H1 (cell line): ENCODE measurements at regions not wholly inside any gene's neighbourhood (a gene's known extent, or its start where the extent isn't known, plus 50 kb on each side); places are given as distances from the start of the nearest gene placed in this dataset.

Experiments
- CTCF ChIA-PET: fragments of 300-600 bp; sonication (Branson Sonifier 250); formaldehyde crosslinking; loops from one replicate; lab custom pipeline; 2021; ENCODE audit not compliant: partially characterized antibody; lab: Charles Lee
- POLR2A ChIA-PET: fragments of 300-600 bp; sonication (Branson Sonifier 250); formaldehyde crosslinking; loops from one replicate; lab custom pipeline; 2021; ENCODE audit warnings: inconsistent platforms; ENCODE audit not compliant: partially characterized antibody; lab: Charles Lee
- DNase-seq, 2 experiments: peaks; one replicate each; pipeline versions ENCODE4 v3.0.0 to v3.0.0-alpha.2; 2010 to 2022; ENCODE audit warnings: low spot score in 2 of 2, low read depth in 1 of 2, mixed read lengths in 1 of 2
- FAIRE-seq: peaks from 2 replicates; lab custom pipeline; 2011; peaks lifted over from hg19 to GRCh38; lab: Jason Lieb, UNC
- H2AFZ ChIP-seq: 2 replicates; pipeline ENCODE4 v1.8.1; 2012; ENCODE audit warnings: low read length, inconsistent platforms
- H2AK5ac ChIP-seq: 2 replicates; pipeline ENCODE4 v1.6.1; 2013; ENCODE audit warnings: low read depth, low read length
- H2BK120ac ChIP-seq: replicated peaks from 2 replicates; pipeline ENCODE3; 2013; ENCODE audit warnings: low read depth, low read length, inconsistent platforms
- H2BK12ac ChIP-seq: 2 replicates; pipeline ENCODE4 v1.6.1; 2013; ENCODE audit warnings: low read depth, low read length
- H2BK15ac ChIP-seq: 2 replicates; pipeline ENCODE4 v1.6.1; 2013; ENCODE audit warnings: low read length
- H2BK20ac ChIP-seq: 2 replicates; pipeline ENCODE4 v1.6.1; 2013; ENCODE audit warnings: low read length
- H2BK5ac ChIP-seq: 2 replicates; pipeline ENCODE4 v1.6.1; 2013; ENCODE audit warnings: low read depth, low read length
- H3K14ac ChIP-seq: 2 replicates; pipeline ENCODE4 v1.6.1; 2013; ENCODE audit warnings: inconsistent platforms; ENCODE audit not compliant: insufficient read length
- H3K18ac ChIP-seq: 2 replicates; pipeline ENCODE4 v1.6.1; 2013; ENCODE audit warnings: low read length; ENCODE audit errors: extremely low read depth
- H3K23ac ChIP-seq: 2 replicates; pipeline ENCODE4 v1.6.1; 2013; ENCODE audit warnings: inconsistent platforms; ENCODE audit not compliant: insufficient read length
- H3K23me2 ChIP-seq: 2 replicates; pipeline ENCODE4 v1.6.1; 2013; ENCODE audit warnings: low read depth, low read length
- H3K27ac ChIP-seq: 2 replicates; pipeline ENCODE4 v1.6.1; 2011; ENCODE audit warnings: low read depth, low read length, inconsistent platforms
- H3K27me3 ChIP-seq, 4 experiments: replicated peaks in 1 of 4; 1 replicate in 1 of 4; 2 replicates in 3 of 4; pipeline versions ENCODE4 v1.6.1 to v1.8.1; 2011 to 2013; ENCODE audit warnings: low read length in 3 of 4, mild to moderate bottlenecking in 3 of 4, inconsistent platforms in 2 of 4, mixed read lengths in 2 of 4, moderate library complexity in 1 of 4; ENCODE audit not compliant: control insufficient read depth in 3 of 4, insufficient read depth in 3 of 4; ENCODE audit errors: extremely low read depth in 1 of 4
- H3K36me3 ChIP-seq, 4 experiments: 2 replicates each; pipeline versions ENCODE4 v1.6.1 to v1.8.1; 2011 to 2013; ENCODE audit warnings: mild to moderate bottlenecking in 4 of 4, low read length in 3 of 4, moderate library complexity in 2 of 4, control low read depth in 1 of 4, inconsistent platforms in 1 of 4; ENCODE audit not compliant: insufficient read depth in 4 of 4, control insufficient read depth in 2 of 4
- H3K4ac ChIP-seq: replicated peaks from 2 replicates; pipeline ENCODE3; 2013; ENCODE audit warnings: low read length, low read depth, mixed read lengths, inconsistent platforms; ENCODE audit not compliant: insufficient read length
- H3K4me1 ChIP-seq, 4 experiments: replicated peaks in 1 of 4; 1 replicate in 1 of 4; 2 replicates in 3 of 4; pipeline versions ENCODE4 v1.6.1 to v1.8.1; 2011 to 2013; ENCODE audit warnings: low read length in 3 of 4, inconsistent platforms in 2 of 4, mixed read lengths in 1 of 4; ENCODE audit not compliant: insufficient read depth in 4 of 4, control insufficient read depth in 3 of 4
- H3K4me2 ChIP-seq, 2 experiments: 2 replicates each; pipeline versions ENCODE4 v1.6.1 to v1.8.1; 2011 to 2013; ENCODE audit warnings: low read depth in 2 of 2, low read length in 2 of 2, control low read depth in 1 of 2, inconsistent platforms in 1 of 2, mild to moderate bottlenecking in 1 of 2; ENCODE audit not compliant: insufficient read depth in 1 of 2
- H3K4me3 ChIP-seq, 4 experiments: fragments of 200-600, 300-600 bp in 1 of 4; sonication (generic), shearing (Covaris generic), sonication (Bioruptor Twin) in 1 of 4; 2 replicates each; pipeline versions ENCODE4 v1.5.1 to v1.8.1; 2011 to 2016; ENCODE audit warnings: low read length in 4 of 4, low read depth in 3 of 4, control low read depth in 2 of 4, inconsistent platforms in 2 of 4, mild to moderate bottlenecking in 2 of 4, mixed read lengths in 1 of 4, moderate library complexity in 1 of 4; ENCODE audit not compliant: insufficient read depth in 2 of 4; ENCODE audit errors: extremely low read depth in 1 of 4
- H3K56ac ChIP-seq: replicated peaks from 2 replicates; pipeline ENCODE3; 2013; ENCODE audit warnings: low read depth, mild to moderate bottlenecking, mixed read lengths, low read length, inconsistent platforms; ENCODE audit not compliant: insufficient read length
- H3K79me1 ChIP-seq: 2 replicates; pipeline ENCODE4 v1.6.1; 2013; ENCODE audit warnings: low read depth, low read length, control low read depth
- H3K79me2 ChIP-seq, 2 experiments: 2 replicates each; pipeline versions ENCODE4 v1.6.1 to v1.8.1; 2012 to 2013; ENCODE audit warnings: low read length in 2 of 2, mild to moderate bottlenecking in 2 of 2, inconsistent platforms in 1 of 2; ENCODE audit not compliant: insufficient read depth in 2 of 2, control insufficient read depth in 1 of 2
- H3K9ac ChIP-seq, 4 experiments: replicated peaks in 1 of 4; 1 replicate in 1 of 4; 2 replicates in 3 of 4; pipeline versions ENCODE4 v1.6.1 to v1.8.1; 2011 to 2013; ENCODE audit warnings: low read depth in 3 of 4, low read length in 3 of 4, control low read depth in 2 of 4, mild to moderate bottlenecking in 2 of 4, moderate library complexity in 2 of 4, inconsistent platforms in 1 of 4; ENCODE audit errors: extremely low read depth in 1 of 4
- H3K9me3 ChIP-seq, 2 experiments: 2 replicates each; pipeline versions ENCODE4 v1.6.1 to v1.8.1; 2012 to 2013; ENCODE audit warnings: mild to moderate bottlenecking in 2 of 2, moderate library complexity in 2 of 2, control low read depth in 1 of 2, inconsistent platforms in 1 of 2, low read depth in 1 of 2, low read length in 1 of 2, mixed read lengths in 1 of 2; ENCODE audit not compliant: insufficient read depth in 2 of 2
- H4K20me1 ChIP-seq, 2 experiments: replicated peaks in 1 of 2; 2 replicates each; pipeline versions ENCODE3 to v1.8.1; 2011 to 2013; ENCODE audit warnings: inconsistent platforms in 2 of 2, low read length in 2 of 2, mild to moderate bottlenecking in 1 of 2; ENCODE audit not compliant: insufficient read depth in 2 of 2, control insufficient read depth in 1 of 2
- H4K5ac ChIP-seq: 2 replicates; pipeline ENCODE4 v1.6.1; 2013; ENCODE audit warnings: low read length, low read depth, mixed read lengths, inconsistent platforms; ENCODE audit not compliant: insufficient read length
- H4K8ac ChIP-seq: 2 replicates; pipeline ENCODE4 v1.8.0; 2013; ENCODE audit warnings: mild to moderate bottlenecking, moderate library complexity, low read length, inconsistent platforms; ENCODE audit not compliant: insufficient read depth; ENCODE audit errors: extremely low read depth
- H4K91ac ChIP-seq: replicated peaks from 2 replicates; pipeline ENCODE3; 2013; ENCODE audit warnings: low read length, mixed read lengths, inconsistent platforms; ENCODE audit not compliant: insufficient read length
- EGR1 ChIP-seq: IDR thresholded peaks from 2 replicates; pipeline ENCODE4 v1.6.1; 2011; ENCODE audit warnings: low read depth, low read length, borderline replicate concordance
- EP300 ChIP-seq, 2 experiments: IDR thresholded peaks; 1 replicate in 1 of 2; 2 replicates in 1 of 2; pipeline ENCODE4 v1.6.1; 2011 to 2012; ENCODE audit warnings: low read depth in 2 of 2, low read length in 2 of 2, mild to moderate bottlenecking in 2 of 2, borderline replicate concordance in 1 of 2, inconsistent platforms in 1 of 2, moderate library complexity in 1 of 2
- GABPA ChIP-seq: IDR thresholded peaks from 2 replicates; pipeline ENCODE4 v1.6.1; 2011; ENCODE audit warnings: mild to moderate bottlenecking, low read length, moderate library complexity, borderline replicate concordance; ENCODE audit not compliant: insufficient read depth
- HDAC6 ChIP-seq: IDR thresholded peaks from one replicate; pipeline ENCODE4 v1.7.1; 2012; ENCODE audit warnings: low read depth, mild to moderate bottlenecking, inconsistent platforms, low read length, moderate library complexity
- MAX ChIP-seq: IDR thresholded peaks from 2 replicates; pipeline ENCODE4 v1.6.1; 2012; ENCODE audit warnings: inconsistent platforms
- NRF1 ChIP-seq: IDR thresholded peaks from 2 replicates; pipeline ENCODE4 v1.6.1; 2011; ENCODE audit warnings: mild to moderate bottlenecking, low read depth, low read length, improper control_type of control experiment
- SIN3A ChIP-seq, 2 experiments: IDR thresholded peaks in 1 of 2; conservative IDR thresholded peaks in 1 of 2; 2 replicates each; pipeline ENCODE4 v1.6.1; 2011 to 2012; ENCODE audit warnings: low read length in 2 of 2, improper control_type of control experiment in 1 of 2, low read depth in 1 of 2, mild to moderate bottlenecking in 1 of 2
- SRF ChIP-seq: IDR thresholded peaks from 2 replicates; pipeline ENCODE4 v1.6.1; 2011; ENCODE audit warnings: mild to moderate bottlenecking, low read depth, low read length, moderate library complexity
- WGBS, 2 experiments: shearing (Covaris generic) in 1 of 2; methylation state at CpG; one replicate each; pipeline versions ENCODE4 v1.1.6 to v1.1.7; 2013 to 2015; ENCODE audit warnings: low lambda C conversion rate in 2 of 2, mixed read lengths in 2 of 2, inconsistent platforms in 1 of 2, low coverage in 1 of 2, missing lambda C conversion rate in 1 of 2; ENCODE audit not compliant: insufficient replicate concordance in 2 of 2, insufficient coverage in 1 of 2, insufficient read length in 1 of 2; ENCODE audit errors: extremely low coverage in 1 of 2, missing lambda C conversion rate in 1 of 2; 5-methylcytosine and 5-hydroxymethylcytosine counted together

DNA sequence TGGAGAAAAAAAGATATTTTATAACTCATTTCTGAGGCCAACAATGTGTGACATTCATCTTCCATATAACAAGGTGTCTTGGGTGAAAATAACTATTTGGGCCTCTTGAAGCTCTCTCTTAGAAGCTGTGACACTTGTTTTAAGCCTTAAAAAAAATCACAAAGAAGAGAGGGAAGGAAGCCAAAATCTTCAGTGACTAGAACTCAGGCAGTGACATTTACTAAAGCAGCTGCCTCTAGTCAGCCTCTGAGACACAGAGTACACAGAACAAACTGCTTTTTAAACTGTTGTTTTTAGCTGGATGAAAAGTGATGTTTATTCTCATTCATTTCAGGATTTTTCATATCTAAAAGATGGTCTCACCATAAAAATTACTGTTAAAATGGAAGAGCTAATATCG, 793.6 kb downstream of the GALC start:
- H2AFZ ChIP-seq: no peak overlapping the region
- FAIRE-seq (no peak), DNase-seq (no peak)
- no peaks in the 10 kb centered on the region for H4K20me1 ChIP-seq
- no peaks in the 10 kb centered on the region for H3K4me1 ChIP-seq
- no peaks in the 10 kb centered on the region for H3K23me2 ChIP-seq
- no peak overlapping the region for H4K5ac ChIP-seq
- no peak overlapping the region for H2BK15ac ChIP-seq
- no peak overlapping the region for H3K56ac ChIP-seq
- CTCF ChIA-PET: interaction anchor here (1.2 kb wide), 2 partner anchors 10 to 11 kb away, joined by 4 read pairs; no protein-coding TSS in a partner anchor
- H2BK12ac ChIP-seq: no peak overlapping the region
- H3K9ac ChIP-seq: no peak overlapping the region
- no peak overlapping the region for H2AK5ac ChIP-seq
- H3K27ac ChIP-seq: no peak overlapping the region
- no peak for TF ChIP-seq GABPA
- TF ChIP-seq EGR1: no peak
- TF ChIP-seq SIN3A (conservative IDR thresholded peaks at IDR 0.05 in 1 of 2, IDR thresholded peaks at IDR 0.05 in 1 of 2; ENCODE audit: low read depth in 1 of 2, low read length in 2 of 2): no peak
- TF ChIP-seq EP300 (IDR thresholded peaks at IDR 0.05; ENCODE audit: borderline replicate concordance in 1 of 2, low read depth in 2 of 2, low read length in 2 of 2): no peak
- no peak for TF ChIP-seq HDAC6
- no peak for TF ChIP-seq MAX
- TF ChIP-seq NRF1: no peak
- TF ChIP-seq SRF: no peak
- TF ChIP-seq, all 59 proteins: peak for 0
- Histone ChIP-seq H3K23ac (no peak overlapping the region), H3K18ac (no peak overlapping the region), H3K14ac (no peak overlapping the region), H3K79me1 (no peaks in the 10 kb centered on the region), H4K91ac (no peak overlapping the region), H3K79me2 (no peaks in the 10 kb centered on the region), H2BK120ac (no peak overlapping the region), H3K4me3 (no peak overlapping the region), H3K4ac (no peak overlapping the region), H3K27me3 (no peaks in the 10 kb centered on the region), H3K36me3 (no peaks in the 10 kb centered on the region), H2BK5ac (no peak overlapping the region), H4K8ac (no peak overlapping the region), H3K9me3 (no peaks in the 10 kb centered on the region), H2BK20ac (no peak overlapping the region), H3K4me2 (no peak overlapping the region)
- 89% methylated on average over 1 of the region's 1 CpG; no CpG with 5 or more reads in 1 of the 2 experiments for whole genome bisulfite sequencing, 2 experiments
- POLR2A ChIA-PET: no interaction called here
